ENCODE measurements at regions not wholly inside any gene's neighbourhood (a gene's known extent, or its start where the extent isn't known, plus 50 kb on each side); places are given as distances from the start of the nearest gene placed in this dataset.

GRCh38 chr2:58959996-58960395 is 718.9 kb upstream of the FANCL start:
- TF ChIP-seq POLR2A (IDR thresholded peaks at IDR 0.05): no peak
- no peak for TF ChIP-seq CTCF (IDR thresholded peaks at IDR 0.05)

Measured in Peyer's patch (tissue), 4 donors.